ENCODE measurements at regions not wholly inside any gene's neighbourhood (a gene's known extent, or its start where the extent isn't known, plus 50 kb on each side); places are given as distances from the start of the nearest gene placed in this dataset.

DNA sequence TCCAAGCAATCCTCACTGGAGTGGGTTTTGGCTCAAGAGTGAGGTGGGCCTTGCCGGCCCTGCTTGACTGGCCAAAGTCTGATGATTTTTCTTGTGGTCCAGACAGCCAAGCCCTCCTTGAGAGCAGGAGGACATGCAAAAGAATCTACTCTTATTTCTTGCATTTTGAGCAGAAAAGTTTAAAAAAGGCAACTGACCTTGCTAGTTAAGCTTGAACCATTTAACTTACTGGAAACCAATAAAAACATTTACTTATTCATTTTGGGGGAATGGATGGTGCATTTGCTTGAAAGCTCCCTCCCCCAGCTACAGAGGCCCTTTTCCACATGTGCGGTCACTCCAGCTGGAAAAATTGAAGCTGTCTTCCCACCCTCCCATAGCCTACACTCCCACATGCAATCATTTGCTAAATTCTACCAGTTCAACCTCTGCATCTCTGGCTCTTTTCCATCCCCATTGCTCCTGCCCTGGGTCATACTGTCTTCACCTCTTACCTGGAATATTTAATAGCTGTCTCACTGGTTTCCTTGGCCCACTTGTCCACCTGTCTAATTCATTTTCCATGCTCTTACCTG, 527.9 kb downstream of the DHX35 start:
- no peak for DNase-seq (ENCODE audit: insufficient read length, low spot score)
- no peak for FAIRE-seq
- TF ChIP-seq, protein P1, sequence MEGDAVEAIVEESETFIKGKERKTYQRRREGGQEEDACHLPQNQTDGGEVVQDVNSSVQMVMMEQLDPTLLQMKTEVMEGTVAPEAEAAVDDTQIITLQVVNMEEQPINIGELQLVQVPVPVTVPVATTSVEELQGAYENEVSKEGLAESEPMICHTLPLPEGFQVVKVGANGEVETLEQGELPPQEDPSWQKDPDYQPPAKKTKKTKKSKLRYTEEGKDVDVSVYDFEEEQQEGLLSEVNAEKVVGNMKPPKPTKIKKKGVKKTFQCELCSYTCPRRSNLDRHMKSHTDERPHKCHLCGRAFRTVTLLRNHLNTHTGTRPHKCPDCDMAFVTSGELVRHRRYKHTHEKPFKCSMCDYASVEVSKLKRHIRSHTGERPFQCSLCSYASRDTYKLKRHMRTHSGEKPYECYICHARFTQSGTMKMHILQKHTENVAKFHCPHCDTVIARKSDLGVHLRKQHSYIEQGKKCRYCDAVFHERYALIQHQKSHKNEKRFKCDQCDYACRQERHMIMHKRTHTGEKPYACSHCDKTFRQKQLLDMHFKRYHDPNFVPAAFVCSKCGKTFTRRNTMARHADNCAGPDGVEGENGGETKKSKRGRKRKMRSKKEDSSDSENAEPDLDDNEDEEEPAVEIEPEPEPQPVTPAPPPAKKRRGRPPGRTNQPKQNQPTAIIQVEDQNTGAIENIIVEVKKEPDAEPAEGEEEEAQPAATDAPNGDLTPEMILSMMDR (IDR thresholded peaks at IDR 0.05; ENCODE audit: insufficient read depth, missing control alignments), result no peak

DNA sequence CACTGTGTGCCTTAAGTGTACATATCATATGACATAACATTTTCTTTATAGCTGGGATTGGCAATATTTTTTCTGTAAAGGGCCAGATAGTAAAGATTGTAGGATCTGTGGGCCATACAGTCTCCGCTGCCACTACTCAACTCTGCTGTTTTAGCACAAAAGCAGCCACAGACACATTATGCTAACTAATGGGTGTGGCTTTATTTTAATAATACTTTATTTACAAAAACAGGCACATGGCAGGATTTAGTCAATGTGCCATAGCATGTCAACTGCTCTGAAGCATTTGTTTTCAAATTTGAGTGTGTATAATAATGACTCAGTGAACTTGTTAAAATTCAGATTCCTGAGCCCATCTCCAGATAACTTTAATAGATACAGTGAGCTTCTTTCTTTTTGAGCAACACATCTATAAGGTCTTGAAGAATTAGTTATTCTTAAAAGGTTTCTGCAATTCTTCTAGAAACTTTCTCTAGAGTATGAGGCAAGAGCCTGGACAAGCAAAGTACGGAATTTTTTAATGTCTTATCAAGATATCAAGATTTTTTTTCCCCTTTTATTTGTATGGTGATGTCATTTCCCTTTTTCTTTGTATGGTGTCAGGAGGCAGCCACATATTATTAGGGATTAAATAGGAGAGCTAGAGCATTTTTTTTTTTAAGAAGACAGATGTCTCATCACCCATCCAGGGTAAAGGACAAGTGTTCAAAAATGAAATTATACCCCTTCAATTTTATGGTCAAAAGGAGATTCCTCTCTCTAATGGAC, 518.3 kb downstream of the DHX35 start:
- DNase-seq (ENCODE audit: insufficient read length, low spot score) (no peak), FAIRE-seq (no peak)
- TF ChIP-seq, protein P1 (IDR thresholded peaks at IDR 0.05; ENCODE audit: insufficient read depth, missing control alignments), result no peak

DNA sequence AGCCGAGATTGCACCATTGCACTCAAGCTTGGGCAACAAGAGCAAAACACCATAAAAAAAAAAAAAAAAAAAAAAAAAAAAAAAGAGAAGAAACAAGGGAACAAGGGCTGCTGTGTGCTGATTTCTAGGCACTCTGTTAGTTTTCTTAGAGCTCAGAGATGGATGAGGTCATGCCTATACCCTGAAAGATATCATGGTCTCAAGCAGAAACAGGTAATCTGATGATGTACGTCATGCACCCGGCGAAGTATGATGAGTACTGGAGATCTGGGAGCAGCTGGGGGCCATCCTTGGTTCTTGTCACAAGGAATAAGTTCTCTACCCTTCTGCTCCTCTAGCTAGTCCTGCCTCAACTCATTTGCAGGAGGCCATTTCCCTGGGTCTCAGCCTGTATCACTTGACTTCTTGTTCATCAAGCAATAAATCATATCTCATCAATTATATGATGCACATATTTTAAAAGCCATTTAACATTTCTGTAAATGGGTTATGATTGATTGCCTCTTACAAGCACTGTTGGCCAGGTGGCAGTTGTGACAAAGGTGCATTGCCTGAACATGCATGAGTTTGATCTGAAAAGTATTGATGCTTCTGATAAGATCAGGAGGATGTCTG, 517.2 kb downstream of the DHX35 start:
- TF ChIP-seq, protein P1 (IDR thresholded peaks at IDR 0.05; ENCODE audit: insufficient read depth, missing control alignments), result no peak
- FAIRE-seq (no peak), DNase-seq (ENCODE audit: insufficient read length, low spot score) (no peak)

DNA sequence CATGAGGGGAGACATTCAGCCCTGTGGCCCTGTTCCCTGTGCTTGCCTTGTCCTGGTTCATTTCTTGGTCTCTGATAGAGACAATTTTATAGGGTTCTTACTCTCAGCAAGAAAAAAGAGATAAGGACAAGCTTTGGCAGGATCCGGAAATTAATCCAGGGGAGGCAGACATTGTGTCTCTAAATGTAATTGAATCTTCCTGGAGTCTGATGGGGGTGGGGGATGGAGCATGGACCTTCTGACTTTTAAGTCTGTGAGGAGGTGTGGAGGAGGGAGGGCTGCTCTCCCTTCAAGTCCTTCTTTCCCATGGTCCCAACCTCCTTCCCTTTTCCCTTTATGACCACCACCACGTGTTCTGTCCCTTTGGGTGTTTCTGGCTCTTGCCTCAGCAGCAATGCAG, 512.7 kb downstream of the DHX35 start:
- FAIRE-seq (no peak), DNase-seq (ENCODE audit: insufficient read length, low spot score) (no peak)
- TF ChIP-seq, protein P1 (IDR thresholded peaks at IDR 0.05; ENCODE audit: insufficient read depth, missing control alignments), result no peak

DNA sequence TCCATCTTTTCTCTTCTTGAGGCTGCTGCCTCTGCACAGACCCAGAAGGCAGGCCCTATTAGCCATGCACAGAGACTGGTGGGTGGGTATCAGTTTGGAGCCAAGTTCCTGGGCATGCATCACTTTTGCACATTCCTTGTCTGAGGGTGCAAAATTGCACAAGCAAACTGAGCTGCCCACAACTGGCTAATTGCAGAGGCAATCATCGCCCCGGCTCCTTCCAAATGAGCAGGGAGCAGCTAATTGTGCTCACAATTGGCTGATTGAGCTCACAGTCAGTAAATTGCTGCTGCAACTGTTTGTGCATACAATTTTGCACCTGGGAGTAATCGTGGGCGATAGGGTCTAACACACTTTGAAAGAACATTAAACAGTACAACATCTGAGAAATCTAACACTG, 511.4 kb downstream of the DHX35 start:
- TF ChIP-seq, protein P1 (IDR thresholded peaks at IDR 0.05; ENCODE audit: insufficient read depth, missing control alignments), result no peak
- no peak for DNase-seq (ENCODE audit: insufficient read length, low spot score)
- no peak for FAIRE-seq

DNA sequence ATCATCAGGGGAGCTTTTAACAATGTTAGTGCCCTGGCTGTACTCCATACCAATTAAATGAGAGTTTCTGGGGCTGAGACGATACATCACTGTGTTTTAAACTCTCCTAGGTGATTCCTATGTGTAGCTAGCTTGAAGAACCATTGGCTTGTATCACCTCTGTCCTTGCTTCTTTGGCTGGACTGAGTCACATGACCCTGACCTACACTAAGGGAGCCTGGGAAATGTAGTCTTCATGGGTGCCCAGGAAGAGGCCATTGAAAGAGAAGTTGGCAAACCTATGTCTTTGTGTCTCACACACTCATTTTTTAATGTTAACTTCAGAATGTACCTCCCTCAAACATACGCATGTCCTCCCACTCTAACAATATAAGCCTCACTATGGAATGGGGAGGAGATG, 506.6 kb downstream of the DHX35 start:
- DNase-seq (ENCODE audit: insufficient read length, low spot score), result no peak
- no peak for FAIRE-seq
- TF ChIP-seq, protein P1 (IDR thresholded peaks at IDR 0.05; ENCODE audit: insufficient read depth, missing control alignments), result no peak

DNA sequence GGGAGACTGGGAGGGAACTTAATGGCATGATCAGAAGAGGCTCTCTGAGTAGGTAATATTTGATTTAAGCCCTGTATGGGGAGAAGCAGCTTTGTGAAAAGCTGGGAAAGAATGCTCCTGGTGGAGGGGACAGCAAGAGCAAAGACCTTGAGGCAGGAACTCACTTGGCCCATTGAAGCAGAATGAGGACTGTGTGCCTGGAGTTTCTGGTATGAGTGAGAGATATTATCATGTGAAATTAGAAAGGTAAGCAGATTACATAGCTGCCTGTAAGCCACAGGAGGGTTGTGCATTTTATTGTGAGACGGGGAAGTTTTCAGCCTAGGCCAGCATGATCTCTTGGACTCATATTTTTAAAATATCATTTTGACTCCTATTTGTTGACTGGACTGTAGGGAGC, 502.1 kb downstream of the DHX35 start:
- FAIRE-seq, result no peak
- TF ChIP-seq, protein P1 (IDR thresholded peaks at IDR 0.05; ENCODE audit: insufficient read depth, missing control alignments), result no peak
- DNase-seq (ENCODE audit: insufficient read length, low spot score), result no peak

All from D721Med (cell line).